H1 (cell line): ENCODE measurements at regions not wholly inside any gene's neighbourhood (a gene's known extent, or its start where the extent isn't known, plus 50 kb on each side); places are given as distances from the start of the nearest gene placed in this dataset.

Experiments
- HDAC2 ChIP-seq, 2 experiments: fragments of 300-600 bp in 1 of 2; sonication (generic) in 1 of 2; IDR thresholded peaks; 2 replicates each; pipeline ENCODE4 v1.6.1; 2011 to 2012; ENCODE audit warnings: low read depth in 2 of 2, low read length in 2 of 2, mild to moderate bottlenecking in 2 of 2, moderate library complexity in 2 of 2, borderline replicate concordance in 1 of 2, inconsistent platforms in 1 of 2
- POLR2A ChIP-seq, 2 experiments: IDR thresholded peaks; 1 replicate in 1 of 2; 2 replicates in 1 of 2; pipeline ENCODE4 v1.6.1; 2011; ENCODE audit warnings: low read depth in 2 of 2, low read length in 2 of 2, mild to moderate bottlenecking in 2 of 2; ENCODE audit errors: control extremely low read depth in 1 of 2
- RAD21 ChIP-seq, 2 experiments: IDR thresholded peaks in 1 of 2; conservative IDR thresholded peaks in 1 of 2; 2 replicates each; pipeline ENCODE4 v1.6.1; 2011; ENCODE audit warnings: low read depth in 2 of 2, low read length in 2 of 2, improper control_type of control experiment in 1 of 2, inconsistent platforms in 1 of 2, mild to moderate bottlenecking in 1 of 2, moderate library complexity in 1 of 2
- SP1 ChIP-seq: IDR thresholded peaks from 2 replicates; pipeline ENCODE4 v1.6.1; 2011; ENCODE audit warnings: low read depth, low read length
- TF ChIP-seq, protein P1 (sequence below): IDR thresholded peaks from 2 replicates; pipeline ENCODE4 v1.6.1; 2011; ENCODE audit warnings: low read length, improper control_type of control experiment

DNA sequence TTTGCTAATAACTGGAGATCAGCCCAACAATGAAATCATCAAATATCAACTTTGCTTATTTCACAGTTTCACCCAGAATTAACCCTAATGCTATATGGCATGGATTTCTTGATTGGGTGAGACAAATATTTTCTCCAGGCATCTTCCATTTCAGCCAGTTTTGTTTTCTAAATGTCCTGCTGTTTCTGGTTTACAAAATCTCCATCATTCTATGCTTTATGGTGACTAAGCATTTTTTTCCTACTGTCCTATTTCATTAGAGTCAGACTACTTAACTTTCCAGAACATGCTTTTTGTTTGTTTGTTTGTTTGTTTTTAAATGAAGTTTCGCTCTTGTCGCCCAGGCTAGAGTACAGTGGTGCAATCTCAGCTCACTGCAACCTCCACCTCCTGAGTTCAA lies 59.5 kb upstream of the EXOC2 start:
- TF ChIP-seq SP1 (no peak), HDAC2 (IDR thresholded peaks at IDR 0.05; ENCODE audit: borderline replicate concordance in 1 of 2, low read depth in 2 of 2, low read length in 2 of 2) (no peak), POLR2A (IDR thresholded peaks at IDR 0.05; ENCODE audit: control extremely low read depth in 1 of 2, low read depth in 2 of 2, low read length in 2 of 2) (no peak), RAD21 (IDR thresholded peaks at IDR 0.05 in 1 of 2, conservative IDR thresholded peaks at IDR 0.05 in 1 of 2; ENCODE audit: low read depth in 2 of 2, low read length in 2 of 2) (no peak)
- TF ChIP-seq, protein P1, sequence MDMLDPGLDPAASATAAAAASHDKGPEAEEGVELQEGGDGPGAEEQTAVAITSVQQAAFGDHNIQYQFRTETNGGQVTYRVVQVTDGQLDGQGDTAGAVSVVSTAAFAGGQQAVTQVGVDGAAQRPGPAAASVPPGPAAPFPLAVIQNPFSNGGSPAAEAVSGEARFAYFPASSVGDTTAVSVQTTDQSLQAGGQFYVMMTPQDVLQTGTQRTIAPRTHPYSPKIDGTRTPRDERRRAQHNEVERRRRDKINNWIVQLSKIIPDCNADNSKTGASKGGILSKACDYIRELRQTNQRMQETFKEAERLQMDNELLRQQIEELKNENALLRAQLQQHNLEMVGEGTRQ = no peak
